ENCODE measurements at regions not wholly inside any gene's neighbourhood (a gene's known extent, or its start where the extent isn't known, plus 50 kb on each side); places are given as distances from the start of the nearest gene placed in this dataset.

GRCh38 chrX:131837325-131837724, 185.8 kb upstream of the STK26 start:
- TF ChIP-seq POLR2A (IDR thresholded peaks at IDR 0.05) (no peak), CTCF (IDR thresholded peaks at IDR 0.05) (no peak)
